B cell (primary cell): ENCODE measurements at regions not wholly inside any gene's neighbourhood (a gene's known extent, or its start where the extent isn't known, plus 50 kb on each side); places are given as distances from the start of the nearest gene placed in this dataset.

Experiments used
- ATAC-seq: fragments of 200-7000 bp; cut with Tn5 transposase; one replicate; pipeline ENCODE4 v1.10.0; 2021; ENCODE audit warnings: low read depth, mild to moderate bottlenecking, moderate number of reproducible peaks, moderate library complexity
- CTCF ChIA-PET: fragments of 350-600 bp; sonication (Branson Sonifier 250); formaldehyde crosslinking; loops from one replicate; lab custom pipeline; 2021; ENCODE audit warnings: antibody characterized with exemption, inconsistent platforms; lab: Charles Lee
- POLR2A ChIA-PET: fragments of 350-600 bp; sonication (Branson Sonifier 250); formaldehyde crosslinking; loops from one replicate; lab custom pipeline; 2021; ENCODE audit warnings: antibody characterized with exemption; lab: Charles Lee
- DNase-seq: peaks from one replicate; pipeline ENCODE4 v3.0.0; 2013
- H2AFZ ChIP-seq: 2 replicates; pipeline ENCODE4 v1.6.1; 2012; ENCODE audit warnings: mild to moderate bottlenecking, low read depth, low read length; ENCODE audit not compliant: insufficient read depth, poor library complexity, severe bottlenecking
- H3K27ac ChIP-seq, 2 donors: 1 replicate in 1 of 2; 2 replicates in 1 of 2; pipeline ENCODE4 v1.5.1; 2012 to 2013; ENCODE audit warnings: low read length in 2 of 2, mild to moderate bottlenecking in 2 of 2, moderate library complexity in 1 of 2
- H3K27me3 ChIP-seq, 4 experiments: fragments of 200-600 bp in 1 of 4; sonication (generic) in 1 of 4; replicated peaks in 1 of 4; 1 replicate in 2 of 4; 2 replicates in 2 of 4; pipeline versions ENCODE4 v1.6.1 to v1.7.0; 2013 to 2016; ENCODE audit warnings: low read length in 3 of 4, mild to moderate bottlenecking in 2 of 4, mixed read lengths in 1 of 4, moderate library complexity in 1 of 4; ENCODE audit not compliant: insufficient read depth in 4 of 4, control insufficient read depth in 3 of 4; ENCODE audit errors: control extremely low read depth in 1 of 4
- H3K36me3 ChIP-seq, 2 experiments: replicated peaks in 1 of 2; 1 replicate in 1 of 2; 2 replicates in 1 of 2; pipeline versions ENCODE4 v1.6.1 to v1.7.1; 2013; ENCODE audit warnings: low read length in 1 of 2; ENCODE audit not compliant: insufficient read depth in 2 of 2, control insufficient read depth in 1 of 2; ENCODE audit errors: control extremely low read depth in 1 of 2, extremely low read depth in 1 of 2
- H3K4me1 ChIP-seq, 2 donors: fragments of 200-600 bp in 1 of 2; sonication (generic) in 1 of 2; 1 replicate in 1 of 2; 2 replicates in 1 of 2; pipeline versions ENCODE4 v1.5.1 to v1.6.1; 2013 to 2017; ENCODE audit warnings: low read length in 2 of 2; ENCODE audit not compliant: control insufficient read depth in 2 of 2, insufficient read depth in 2 of 2
- H3K4me2 ChIP-seq: replicated peaks from 2 replicates; pipeline ENCODE3; 2012; ENCODE audit warnings: mild to moderate bottlenecking, low read depth, low read length; ENCODE audit not compliant: poor library complexity, severe bottlenecking
- H3K4me3 ChIP-seq, 5 experiments: fragments of 200-600 bp in 1 of 5; sonication (generic) in 1 of 5; 1 replicate in 3 of 5; 2 replicates in 2 of 5; pipeline versions ENCODE4 v1.5.1 to v1.7.0; 2011 to 2016; ENCODE audit warnings: low read length in 4 of 5, mild to moderate bottlenecking in 4 of 5, low read depth in 2 of 5, control low read depth in 1 of 5, moderate library complexity in 1 of 5; ENCODE audit not compliant: insufficient read depth in 1 of 5; ENCODE audit errors: control extremely low read depth in 1 of 5, extremely low read depth in 1 of 5
- H3K79me2 ChIP-seq: fragments of 200-600 bp; sonication (generic); one replicate; pipeline ENCODE4 v1.6.0; 2016; ENCODE audit warnings: low read length; ENCODE audit not compliant: control insufficient read depth, insufficient read depth
- H3K9ac ChIP-seq: fragments of 200-600 bp; sonication (generic); 2 replicates; pipeline ENCODE4 v1.6.1; 2017; ENCODE audit warnings: mild to moderate bottlenecking, low read length, moderate library complexity
- H3K9me3 ChIP-seq, 3 donors: one replicate each; pipeline versions ENCODE4 v1.6.1 to v1.7.1; 2013; ENCODE audit warnings: low read length in 2 of 3; ENCODE audit not compliant: control insufficient read depth in 2 of 3, insufficient read depth in 1 of 3; ENCODE audit errors: control extremely low read depth in 1 of 3
- H4K20me1 ChIP-seq: 2 replicates; pipeline ENCODE4 v1.6.0; 2012; ENCODE audit warnings: mild to moderate bottlenecking, low read length; ENCODE audit not compliant: insufficient read depth, control insufficient read depth, poor library complexity, severe bottlenecking
- H3K27ac Mint-ChIP-seq: one replicate; pipeline ENCODE4 v1.8.0; 2021; ENCODE audit warnings: mixed read lengths
- H3K27me3 Mint-ChIP-seq: one replicate; pipeline ENCODE4 v1.8.0; 2021; ENCODE audit warnings: mixed read lengths
- H3K4me1 Mint-ChIP-seq: one replicate; pipeline ENCODE4 v1.8.0; 2021; ENCODE audit warnings: mixed read lengths
- H3K4me3 Mint-ChIP-seq: one replicate; pipeline ENCODE4 v1.8.0; 2021; ENCODE audit warnings: mixed read lengths
- H3K9me3 Mint-ChIP-seq: one replicate; pipeline ENCODE4 v1.8.0; 2022; ENCODE audit warnings: mixed read lengths; ENCODE audit not compliant: insufficient read depth
- EZH2 ChIP-seq: IDR thresholded peaks from 2 replicates; pipeline ENCODE4 v1.6.1; 2012; ENCODE audit warnings: borderline replicate concordance, low read depth, mild to moderate bottlenecking, moderate library complexity, low read length; ENCODE audit not compliant: insufficient read depth, poor library complexity, severe bottlenecking
- WGBS: methylation state at CpG from one replicate; pipeline ENCODE4 v1.1.5; 2013; ENCODE audit warnings: missing lambda C conversion rate; ENCODE audit not compliant: insufficient coverage; 5-methylcytosine and 5-hydroxymethylcytosine counted together
- intact Hi-C: fragments of 100-400 bp; cut with micrococcal nuclease; formaldehyde crosslinking; loops from one replicate; pipeline ENCODE4 v1.10.0; 2022
- TF ChIP-seq, protein P1 (sequence below): fragments of 200-600 bp; IDR thresholded peaks from one replicate; pipeline ENCODE4 v1.8.0; 2022; ENCODE audit warnings: antibody characterized with exemption, mild to moderate bottlenecking

DNA sequence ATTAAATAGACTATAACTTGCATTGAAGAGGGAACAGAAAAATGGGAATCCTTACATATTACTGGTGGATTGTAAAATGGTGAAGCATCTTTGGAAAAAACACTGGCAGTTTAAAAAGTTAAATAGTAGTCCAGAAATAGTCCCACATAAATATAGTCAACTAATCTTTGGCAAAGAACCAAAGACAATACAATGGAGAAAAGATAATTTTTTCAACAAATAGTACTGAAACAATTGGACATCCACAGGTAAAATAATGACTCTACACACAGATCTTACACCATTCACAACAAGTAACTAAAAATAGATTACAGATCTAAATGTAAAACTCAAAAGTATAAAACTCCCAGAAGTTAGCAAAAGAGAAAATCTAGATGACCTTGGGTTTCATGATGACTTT, 259.1 kb upstream of the CEP162 start:
- H3K4me1 Mint-ChIP-seq = no peaks in the 10 kb centered on the region
- no peak overlapping the region for H3K4me3 Mint-ChIP-seq
- Histone ChIP-seq H3K9ac (no peak overlapping the region), H3K9me3 (peaks cover 0 to 2% (median 0%) of the 10 kb centered on the region in 3 donors), H4K20me1 (no peaks in the 10 kb centered on the region), H3K79me2 (no peaks in the 10 kb centered on the region), H3K4me1 (no peaks in the 10 kb centered on the region), H2AFZ (no peak overlapping the region), H3K4me2 (no peak overlapping the region), H3K36me3 (no peaks in the 10 kb centered on the region), H3K27ac (no peak overlapping the region), H3K4me3 (no peak overlapping the region), H3K27me3 (no peaks in the 10 kb centered on the region)
- TF ChIP-seq EZH2 = no peak
- TF ChIP-seq, protein P1, sequence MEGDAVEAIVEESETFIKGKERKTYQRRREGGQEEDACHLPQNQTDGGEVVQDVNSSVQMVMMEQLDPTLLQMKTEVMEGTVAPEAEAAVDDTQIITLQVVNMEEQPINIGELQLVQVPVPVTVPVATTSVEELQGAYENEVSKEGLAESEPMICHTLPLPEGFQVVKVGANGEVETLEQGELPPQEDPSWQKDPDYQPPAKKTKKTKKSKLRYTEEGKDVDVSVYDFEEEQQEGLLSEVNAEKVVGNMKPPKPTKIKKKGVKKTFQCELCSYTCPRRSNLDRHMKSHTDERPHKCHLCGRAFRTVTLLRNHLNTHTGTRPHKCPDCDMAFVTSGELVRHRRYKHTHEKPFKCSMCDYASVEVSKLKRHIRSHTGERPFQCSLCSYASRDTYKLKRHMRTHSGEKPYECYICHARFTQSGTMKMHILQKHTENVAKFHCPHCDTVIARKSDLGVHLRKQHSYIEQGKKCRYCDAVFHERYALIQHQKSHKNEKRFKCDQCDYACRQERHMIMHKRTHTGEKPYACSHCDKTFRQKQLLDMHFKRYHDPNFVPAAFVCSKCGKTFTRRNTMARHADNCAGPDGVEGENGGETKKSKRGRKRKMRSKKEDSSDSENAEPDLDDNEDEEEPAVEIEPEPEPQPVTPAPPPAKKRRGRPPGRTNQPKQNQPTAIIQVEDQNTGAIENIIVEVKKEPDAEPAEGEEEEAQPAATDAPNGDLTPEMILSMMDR = no peak
- ATAC-seq = no peak
- ChIA-PET CTCF (no interaction called here), POLR2A (no interaction called here)
- H3K9me3 Mint-ChIP-seq = peaks cover 5% of the 10 kb centered on the region
- DNase-seq = no peak
- H3K27ac Mint-ChIP-seq = no peak overlapping the region
- H3K27me3 Mint-ChIP-seq = no peaks in the 10 kb centered on the region
- intact Hi-C loops = no loop called here

DNA sequence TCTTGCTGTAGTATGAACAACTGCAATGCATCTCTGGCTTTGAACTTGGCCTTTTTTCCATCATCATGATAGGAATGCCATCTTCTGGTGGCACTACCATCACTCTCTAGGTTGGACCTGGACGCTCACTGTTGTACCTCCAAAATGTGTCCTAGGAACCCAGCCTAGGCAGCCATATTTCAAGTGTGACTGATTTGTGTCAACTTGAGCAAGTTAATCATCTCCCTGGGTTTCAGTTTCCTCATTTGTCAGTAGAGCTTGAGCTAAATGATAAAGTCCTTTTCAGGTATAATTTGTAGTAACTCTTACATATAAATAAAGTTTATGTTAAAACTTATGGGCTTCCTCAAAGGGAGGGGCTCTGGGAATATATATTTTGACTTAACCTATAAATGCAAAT, 241.7 kb upstream of the CEP162 start:
- Histone ChIP-seq H3K27me3 (no peaks in the 10 kb centered on the region), H3K36me3 (no peaks in the 10 kb centered on the region), H3K4me1 (no peaks in the 10 kb centered on the region), H3K9me3 (no peaks in the 10 kb centered on the region), H3K4me2 (no peak overlapping the region), H3K27ac (no peak overlapping the region), H3K9ac (no peak overlapping the region), H4K20me1 (no peaks in the 10 kb centered on the region), H3K79me2 (no peaks in the 10 kb centered on the region), H3K4me3 (no peak overlapping the region), H2AFZ (no peak overlapping the region)
- Mint-ChIP-seq H3K27ac (no peak overlapping the region), H3K4me1 (no peaks in the 10 kb centered on the region), H3K4me3 (no peak overlapping the region), H3K9me3 (peaks cover 1% of the 10 kb centered on the region), H3K27me3 (no peaks in the 10 kb centered on the region)
- no peak for ATAC-seq
- ChIA-PET CTCF (no interaction called here), POLR2A (no interaction called here)
- DNase-seq = no peak
- WGBS = no CpG with 5 or more reads among the region's 1 CpG
- intact Hi-C loops = no loop called here
- TF ChIP-seq EZH2 = no peak
- TF ChIP-seq, protein P1 = no peak
